ENCODE measurements at regions not wholly inside any gene's neighbourhood (a gene's known extent, or its start where the extent isn't known, plus 50 kb on each side); places are given as distances from the start of the nearest gene placed in this dataset.
A peak's percentile ranks its signal among the peaks of the same experiment; 100 is the strongest.

DNA sequence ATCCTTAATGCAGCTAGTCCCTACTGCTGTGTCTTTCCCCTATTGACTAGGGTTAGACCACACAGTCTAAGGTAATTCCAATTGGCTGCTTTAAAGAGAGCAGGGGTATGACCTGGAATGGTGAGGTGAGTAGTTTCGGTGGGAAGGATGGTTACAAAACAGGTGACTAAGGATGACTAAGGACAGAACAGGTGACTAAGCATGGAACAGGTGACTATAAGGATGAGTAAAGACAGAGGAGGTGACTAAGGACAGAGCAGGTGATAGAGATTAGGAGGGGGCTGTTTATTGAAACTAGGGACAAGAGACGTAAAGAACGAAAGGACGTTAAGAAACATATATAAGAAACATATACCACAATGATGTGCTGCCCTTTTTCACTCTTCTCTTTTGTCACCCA, 145.1 kb upstream of the TMEM106B start:
- no peak for DNase-seq
- no peak for TF ChIP-seq EP300 (IDR thresholded peaks at IDR 0.05; ENCODE audit: low read depth)
- TF ChIP-seq, protein P1, sequence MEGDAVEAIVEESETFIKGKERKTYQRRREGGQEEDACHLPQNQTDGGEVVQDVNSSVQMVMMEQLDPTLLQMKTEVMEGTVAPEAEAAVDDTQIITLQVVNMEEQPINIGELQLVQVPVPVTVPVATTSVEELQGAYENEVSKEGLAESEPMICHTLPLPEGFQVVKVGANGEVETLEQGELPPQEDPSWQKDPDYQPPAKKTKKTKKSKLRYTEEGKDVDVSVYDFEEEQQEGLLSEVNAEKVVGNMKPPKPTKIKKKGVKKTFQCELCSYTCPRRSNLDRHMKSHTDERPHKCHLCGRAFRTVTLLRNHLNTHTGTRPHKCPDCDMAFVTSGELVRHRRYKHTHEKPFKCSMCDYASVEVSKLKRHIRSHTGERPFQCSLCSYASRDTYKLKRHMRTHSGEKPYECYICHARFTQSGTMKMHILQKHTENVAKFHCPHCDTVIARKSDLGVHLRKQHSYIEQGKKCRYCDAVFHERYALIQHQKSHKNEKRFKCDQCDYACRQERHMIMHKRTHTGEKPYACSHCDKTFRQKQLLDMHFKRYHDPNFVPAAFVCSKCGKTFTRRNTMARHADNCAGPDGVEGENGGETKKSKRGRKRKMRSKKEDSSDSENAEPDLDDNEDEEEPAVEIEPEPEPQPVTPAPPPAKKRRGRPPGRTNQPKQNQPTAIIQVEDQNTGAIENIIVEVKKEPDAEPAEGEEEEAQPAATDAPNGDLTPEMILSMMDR (IDR thresholded peaks at IDR 0.05): no peak
- no peak for TF ChIP-seq POLR2A (IDR thresholded peaks at IDR 0.05)
- TF ChIP-seq POLR2AphosphoS5 (IDR thresholded peaks at IDR 0.05): no peak
- Histone ChIP-seq H3K27me3 (no peaks in the 10 kb centered on the region), H3K36me3 (no peaks in the 10 kb centered on the region), H3K9me3 (no peaks in the 10 kb centered on the region), H3K4me1 (no peaks in the 10 kb centered on the region), H3K27ac (peak overlapping the region in 1 of 4 donors; percentile 35), H3K4me3 (no peak overlapping the region)
- intact Hi-C loops (cut with DNase I; ENCODE audit: low total_unique reads): loop anchor here (2.0 kb wide), 1 partner anchor 259 kb away; no protein-coding TSS in a partner anchor
- in situ Hi-C loops (cut with MboI; ENCODE audit: low pct_ligation_motif_present in 1 of 4, low pct_unique_long_range_greater_than_20kb in 1 of 4, low sequenced_read_pairs in 3 of 4): loop anchor here in 3 of 4 donors (10.0 to 25.0 kb wide), 3 partner anchors 246 to 629 kb away; no protein-coding TSS in a partner anchor
- WGBS, 2 donors (ENCODE audit: low coverage in 1 of 2): 71 to 79% methylated on average over 4 of the region's 4 CpGs

DNA sequence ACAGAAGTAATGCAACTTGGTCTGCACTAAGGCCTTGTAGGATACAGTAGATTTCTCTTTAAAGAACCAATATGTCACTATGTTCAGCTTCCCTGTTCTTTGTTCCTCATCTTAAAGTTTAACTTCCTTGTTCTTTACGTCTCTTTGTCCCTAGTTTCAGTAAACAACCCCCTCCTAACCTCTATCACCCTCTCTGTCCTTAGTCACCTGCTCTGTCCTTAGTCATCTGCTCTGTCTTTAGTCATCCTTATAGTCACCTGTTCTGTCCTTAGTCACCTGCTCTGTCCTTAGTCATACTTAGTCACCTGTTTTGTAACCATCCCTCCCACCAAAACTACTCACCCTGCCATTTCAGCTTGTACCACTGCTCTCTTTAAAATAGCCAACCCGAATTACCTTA, 144.6 kb upstream of the TMEM106B start:
- no peaks in the 10 kb centered on the region for H3K9me3 ChIP-seq
- H3K36me3 ChIP-seq: no peaks in the 10 kb centered on the region
- no peaks in the 10 kb centered on the region for H3K4me1 ChIP-seq
- H3K27me3 ChIP-seq: no peaks in the 10 kb centered on the region
- no peak overlapping the region for H3K4me3 ChIP-seq
- peak overlapping the region in 1 of 4 donors; percentile 35 for H3K27ac ChIP-seq
- intact Hi-C loops (cut with DNase I; ENCODE audit: low total_unique reads): loop anchor here (2.0 kb wide), 1 partner anchor 258 kb away; no protein-coding TSS in a partner anchor
- TF ChIP-seq, protein P1 (IDR thresholded peaks at IDR 0.05): no peak
- TF ChIP-seq EP300 (IDR thresholded peaks at IDR 0.05; ENCODE audit: low read depth) (no peak), POLR2AphosphoS5 (IDR thresholded peaks at IDR 0.05) (no peak), POLR2A (IDR thresholded peaks at IDR 0.05) (no peak)
- WGBS, 2 donors (ENCODE audit: low coverage in 1 of 2): 47 to 58% methylated on average over 2 of the region's 2 CpGs
- no peak for DNase-seq
- in situ Hi-C loops (cut with MboI; ENCODE audit: low pct_ligation_motif_present in 1 of 4, low pct_unique_long_range_greater_than_20kb in 1 of 4, low sequenced_read_pairs in 3 of 4): loop anchor here in 3 of 4 donors (10.0 to 25.0 kb wide), 3 partner anchors 246 to 629 kb away; no protein-coding TSS in a partner anchor

DNA sequence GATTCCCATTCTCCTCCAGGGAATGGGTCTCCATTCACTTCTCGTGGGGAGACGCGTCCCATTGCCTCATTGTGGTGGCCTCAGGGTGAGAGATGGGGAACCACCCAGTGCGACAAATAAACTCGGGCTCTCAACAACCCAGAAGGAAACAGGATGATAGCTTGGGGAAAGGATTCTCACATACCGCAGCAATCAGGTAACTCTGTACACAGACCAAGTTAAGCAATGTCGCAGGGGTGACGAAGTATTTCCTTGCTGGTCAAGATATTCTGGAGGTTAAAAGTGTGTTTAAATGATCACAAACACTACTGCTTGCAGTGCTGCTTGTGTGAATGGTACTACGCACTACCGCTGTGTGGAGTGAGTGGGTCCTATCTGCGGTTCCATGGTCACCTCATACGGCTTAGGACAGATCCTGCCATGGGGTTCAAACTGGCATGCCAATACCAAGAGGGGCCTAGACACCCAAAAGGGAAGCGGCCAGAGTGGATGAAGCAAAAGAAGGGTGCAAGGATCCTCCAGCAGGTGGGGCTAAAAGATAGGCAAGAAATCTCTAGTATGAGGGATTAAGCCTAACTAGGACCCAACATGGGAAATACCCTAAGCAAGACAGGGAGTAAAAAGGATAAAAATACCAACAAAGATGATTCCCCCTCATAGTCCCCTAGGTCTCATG, 143.8 kb upstream of the TMEM106B start:
- 75% methylated on average over 13 of the region's 13 CpGs; no CpG with 5 or more reads in 1 of the 2 donors for WGBS, 2 donors (ENCODE audit: low coverage in 1 of 2)
- DNase-seq: peak; percentile 67
- no peak overlapping the region for H3K4me3 ChIP-seq
- H3K9me3 ChIP-seq: no peaks in the 10 kb centered on the region
- intact Hi-C loops (cut with DNase I; ENCODE audit: low total_unique reads) (loop anchor here (2.0 kb wide), 1 partner anchor 258 kb away; no protein-coding TSS in a partner anchor), in situ Hi-C loops (cut with MboI; ENCODE audit: low pct_ligation_motif_present in 1 of 4, low pct_unique_long_range_greater_than_20kb in 1 of 4, low sequenced_read_pairs in 3 of 4) (loop anchor here in 3 of 4 donors (10.0 to 25.0 kb wide), 3 partner anchors 245 to 630 kb away; no protein-coding TSS in a partner anchor)
- no peaks in the 10 kb centered on the region for H3K36me3 ChIP-seq
- no peak overlapping the region for H3K27ac ChIP-seq
- TF ChIP-seq EP300 (IDR thresholded peaks at IDR 0.05; ENCODE audit: low read depth): no peak
- no peak for TF ChIP-seq POLR2AphosphoS5 (IDR thresholded peaks at IDR 0.05)
- no peak for TF ChIP-seq POLR2A (IDR thresholded peaks at IDR 0.05)
- TF ChIP-seq, protein P1 (IDR thresholded peaks at IDR 0.05): peak; percentile 67 to 79 (median 73)
- no peaks in the 10 kb centered on the region for H3K4me1 ChIP-seq
- H3K27me3 ChIP-seq: no peaks in the 10 kb centered on the region

DNA sequence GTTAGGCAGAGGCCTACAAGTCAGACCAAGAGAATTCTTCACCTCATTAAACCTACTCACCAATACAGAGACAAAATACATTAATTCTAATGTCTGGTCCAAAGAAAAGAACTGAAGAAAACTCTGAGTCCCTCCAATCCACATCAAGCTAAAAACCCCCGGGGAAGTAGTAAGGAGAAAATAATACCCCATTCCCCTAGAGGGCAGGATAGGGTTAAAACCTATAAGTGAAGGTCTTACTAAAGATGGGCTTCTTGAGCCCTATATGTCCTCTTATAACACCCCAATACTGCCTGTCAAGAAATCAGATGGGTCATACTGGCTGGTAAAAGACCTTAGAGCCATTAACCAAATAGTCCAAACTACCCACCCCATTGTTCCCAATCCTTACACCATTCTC, 141.3 kb upstream of the TMEM106B start:
- DNase-seq: no peak
- in situ Hi-C loops (cut with MboI; ENCODE audit: low pct_ligation_motif_present in 1 of 4, low pct_unique_long_range_greater_than_20kb in 1 of 4, low sequenced_read_pairs in 3 of 4): loop anchor here (5.0 to 25.0 kb wide), 4 partner anchors 243 to 632 kb away; no protein-coding TSS in a partner anchor
- Histone ChIP-seq H3K9me3 (no peaks in the 10 kb centered on the region), H3K27me3 (no peaks in the 10 kb centered on the region), H3K36me3 (no peaks in the 10 kb centered on the region), H3K4me3 (no peak overlapping the region), H3K27ac (no peak overlapping the region), H3K4me1 (no peaks in the 10 kb centered on the region)
- intact Hi-C loops (cut with DNase I; ENCODE audit: low total_unique reads): no loop called here
- WGBS, 2 donors (ENCODE audit: low coverage in 1 of 2): 43 to 100% methylated on average over 1 of the region's 1 CpG
- no peak for TF ChIP-seq POLR2A (IDR thresholded peaks at IDR 0.05)
- no peak for TF ChIP-seq POLR2AphosphoS5 (IDR thresholded peaks at IDR 0.05)
- TF ChIP-seq, protein P1 (IDR thresholded peaks at IDR 0.05): no peak
- TF ChIP-seq EP300 (IDR thresholded peaks at IDR 0.05; ENCODE audit: low read depth): no peak
